ENCODE measurements at regions not wholly inside any gene's neighbourhood (a gene's known extent, or its start where the extent isn't known, plus 50 kb on each side); places are given as distances from the start of the nearest gene placed in this dataset.

DNA sequence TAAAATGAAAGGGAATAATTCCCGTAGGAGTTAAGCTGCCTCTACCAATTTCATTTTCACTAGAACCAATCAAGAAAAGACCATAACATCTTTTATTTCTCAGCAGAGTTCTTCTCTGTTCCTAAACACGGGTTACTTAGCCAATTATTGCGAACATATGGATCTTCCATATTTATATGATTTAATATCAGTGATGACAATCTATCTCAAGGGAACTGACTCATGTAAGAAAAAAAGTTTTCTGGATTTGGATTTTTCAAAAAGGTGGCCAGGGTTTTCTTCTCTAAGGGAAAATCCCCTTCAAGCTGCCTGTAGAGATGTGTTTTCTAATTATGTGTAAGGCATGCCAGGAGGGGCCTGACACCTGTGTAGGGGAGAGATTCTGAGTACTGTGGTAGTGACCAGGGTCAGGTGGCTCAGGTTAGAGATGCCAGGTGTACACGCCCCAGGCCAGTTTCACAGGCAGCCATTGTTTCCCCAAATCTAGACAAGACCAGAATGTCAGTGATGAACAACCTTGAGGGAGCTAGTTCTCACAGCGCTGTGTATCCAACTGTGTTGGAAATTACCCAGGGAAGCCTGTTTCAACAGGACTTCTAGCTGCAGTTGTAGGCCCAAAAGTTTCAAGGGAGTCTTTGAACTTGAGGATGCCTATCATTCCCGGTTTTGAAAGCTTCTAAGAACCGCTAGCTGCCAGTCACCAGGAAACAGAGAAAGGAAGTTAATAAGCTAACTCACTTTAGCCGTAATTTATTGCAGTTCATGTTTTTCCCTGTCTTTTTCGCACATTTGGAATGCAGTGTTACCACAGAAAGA is 572.5 kb upstream of the RGMB start:
- Histone ChIP-seq H3K27me3 (no peaks in the 10 kb centered on the region), H3K27ac (no peak overlapping the region), H3K4me3 (no peak overlapping the region), H3K9me3 (no peaks in the 10 kb centered on the region), H3K36me3 (no peaks in the 10 kb centered on the region), H3K4me1 (no peaks in the 10 kb centered on the region)
- TF ChIP-seq, protein P1, sequence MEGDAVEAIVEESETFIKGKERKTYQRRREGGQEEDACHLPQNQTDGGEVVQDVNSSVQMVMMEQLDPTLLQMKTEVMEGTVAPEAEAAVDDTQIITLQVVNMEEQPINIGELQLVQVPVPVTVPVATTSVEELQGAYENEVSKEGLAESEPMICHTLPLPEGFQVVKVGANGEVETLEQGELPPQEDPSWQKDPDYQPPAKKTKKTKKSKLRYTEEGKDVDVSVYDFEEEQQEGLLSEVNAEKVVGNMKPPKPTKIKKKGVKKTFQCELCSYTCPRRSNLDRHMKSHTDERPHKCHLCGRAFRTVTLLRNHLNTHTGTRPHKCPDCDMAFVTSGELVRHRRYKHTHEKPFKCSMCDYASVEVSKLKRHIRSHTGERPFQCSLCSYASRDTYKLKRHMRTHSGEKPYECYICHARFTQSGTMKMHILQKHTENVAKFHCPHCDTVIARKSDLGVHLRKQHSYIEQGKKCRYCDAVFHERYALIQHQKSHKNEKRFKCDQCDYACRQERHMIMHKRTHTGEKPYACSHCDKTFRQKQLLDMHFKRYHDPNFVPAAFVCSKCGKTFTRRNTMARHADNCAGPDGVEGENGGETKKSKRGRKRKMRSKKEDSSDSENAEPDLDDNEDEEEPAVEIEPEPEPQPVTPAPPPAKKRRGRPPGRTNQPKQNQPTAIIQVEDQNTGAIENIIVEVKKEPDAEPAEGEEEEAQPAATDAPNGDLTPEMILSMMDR (IDR thresholded peaks at IDR 0.05), result no peak
- no peak for DNase-seq (ENCODE audit: low spot score)

DNA sequence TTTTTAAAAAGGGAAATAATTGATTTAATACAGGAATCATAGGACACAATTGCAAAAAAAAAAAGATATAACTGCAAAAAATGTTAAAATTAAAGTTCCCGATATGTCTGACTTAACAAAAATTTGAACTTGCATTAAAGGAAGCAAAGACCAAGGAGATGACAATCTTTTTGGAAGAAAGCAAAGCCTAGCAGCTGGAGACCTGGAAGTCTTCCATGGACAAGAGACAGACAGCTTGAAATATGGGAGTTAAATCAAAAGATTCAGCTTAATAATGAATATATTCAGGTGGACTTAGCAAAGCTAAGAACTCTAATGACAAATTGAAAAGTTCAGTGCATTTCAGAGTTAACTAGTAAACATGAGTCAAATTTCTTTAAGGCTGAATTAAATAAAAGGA is 568.7 kb upstream of the RGMB start:
- no peaks in the 10 kb centered on the region for H3K36me3 ChIP-seq
- no peak overlapping the region for H3K27ac ChIP-seq
- no peaks in the 10 kb centered on the region for H3K4me1 ChIP-seq
- TF ChIP-seq, protein P1 (IDR thresholded peaks at IDR 0.05), result no peak
- no peak for DNase-seq (ENCODE audit: low spot score)
- no peaks in the 10 kb centered on the region for H3K9me3 ChIP-seq
- no peaks in the 10 kb centered on the region for H3K27me3 ChIP-seq
- H3K4me3 ChIP-seq, result no peak overlapping the region

DNA sequence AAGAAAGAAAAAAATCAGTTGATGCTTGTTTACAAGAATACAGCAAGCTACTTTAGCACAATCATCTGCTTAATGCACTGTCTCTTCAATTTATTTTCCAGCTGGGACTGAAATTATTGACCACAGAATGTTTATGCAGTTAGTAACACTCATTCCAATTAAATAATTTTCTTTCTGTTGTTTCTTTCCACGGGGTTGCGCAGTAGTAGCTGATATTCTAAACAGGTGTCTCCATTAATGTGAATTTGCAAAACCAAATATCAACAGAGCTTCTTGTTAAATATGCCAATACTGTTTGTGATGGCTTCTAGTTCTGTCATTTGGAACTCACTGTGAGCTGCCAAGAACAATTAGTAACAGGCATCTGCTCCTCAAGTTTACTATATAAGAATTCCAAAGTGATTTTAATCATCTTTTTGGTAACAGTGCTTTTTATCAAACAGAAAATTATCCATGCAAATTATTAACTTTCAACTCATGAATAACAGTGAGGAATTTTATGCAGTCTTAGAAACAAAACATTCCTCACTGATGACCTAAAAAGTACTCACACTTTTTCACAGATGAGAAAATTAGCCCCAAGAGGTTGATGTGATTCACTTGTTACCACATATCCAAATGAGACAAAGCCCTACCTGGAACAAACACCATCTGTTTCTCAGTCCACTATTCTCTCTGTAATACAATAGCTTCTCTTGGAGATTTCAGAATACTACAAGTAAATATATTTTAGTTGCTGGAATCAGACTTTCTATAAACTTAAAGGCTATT is 567.6 kb upstream of the RGMB start:
- Histone ChIP-seq H3K27ac (no peak overlapping the region), H3K27me3 (no peaks in the 10 kb centered on the region), H3K9me3 (no peaks in the 10 kb centered on the region), H3K4me1 (no peaks in the 10 kb centered on the region), H3K4me3 (no peak overlapping the region), H3K36me3 (no peaks in the 10 kb centered on the region)
- TF ChIP-seq, protein P1 (IDR thresholded peaks at IDR 0.05), result no peak
- DNase-seq (ENCODE audit: low spot score), result no peak

DNA sequence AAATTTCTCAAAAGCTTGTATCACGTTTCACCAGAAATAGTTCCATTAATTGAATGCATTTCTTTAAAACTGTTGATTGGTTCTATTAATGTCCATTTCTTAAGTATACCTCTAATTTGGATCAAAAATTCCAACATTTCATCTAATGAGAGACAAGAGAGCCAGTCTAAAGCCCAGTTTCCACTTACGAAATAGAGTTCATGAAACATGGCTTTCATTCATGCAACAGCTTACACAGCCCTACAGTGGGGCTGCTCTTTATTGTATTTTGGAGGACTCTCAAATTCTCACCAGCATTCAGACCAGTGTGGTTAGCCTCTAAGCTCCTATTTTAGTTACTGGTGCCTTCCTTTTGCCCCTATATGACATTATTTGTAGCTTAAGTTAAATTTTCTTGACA is 566.9 kb upstream of the RGMB start:
- Histone ChIP-seq H3K27me3 (no peaks in the 10 kb centered on the region), H3K4me3 (no peak overlapping the region), H3K36me3 (no peaks in the 10 kb centered on the region), H3K27ac (no peak overlapping the region), H3K4me1 (no peaks in the 10 kb centered on the region), H3K9me3 (no peaks in the 10 kb centered on the region)
- DNase-seq (ENCODE audit: low spot score), result no peak
- TF ChIP-seq, protein P1 (IDR thresholded peaks at IDR 0.05), result no peak

DNA sequence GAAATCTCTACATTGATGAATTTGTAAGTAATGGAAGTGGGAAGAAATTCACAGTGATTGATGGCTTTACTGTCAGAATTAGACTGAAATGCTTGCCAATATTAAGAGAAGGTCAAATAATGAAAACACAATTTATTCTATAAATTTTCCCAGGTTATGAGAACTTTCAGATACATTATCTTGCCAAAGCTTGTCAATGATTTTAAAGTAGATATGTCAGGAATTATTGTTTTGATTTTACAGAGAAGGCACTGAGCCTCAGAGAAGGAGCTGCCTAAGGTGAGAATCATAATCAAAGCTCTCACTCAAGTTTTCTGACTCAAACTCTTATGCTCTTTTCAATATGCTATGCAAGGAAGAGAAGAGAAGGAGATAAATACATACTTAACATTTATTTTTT is 564.0 kb upstream of the RGMB start:
- Histone ChIP-seq H3K4me3 (no peak overlapping the region), H3K4me1 (no peaks in the 10 kb centered on the region), H3K27ac (no peak overlapping the region), H3K27me3 (no peaks in the 10 kb centered on the region), H3K9me3 (no peaks in the 10 kb centered on the region), H3K36me3 (no peaks in the 10 kb centered on the region)
- DNase-seq (ENCODE audit: low spot score), result no peak
- TF ChIP-seq, protein P1 (IDR thresholded peaks at IDR 0.05), result no peak
